ENCODE measurements at regions not wholly inside any gene's neighbourhood (a gene's known extent, or its start where the extent isn't known, plus 50 kb on each side); places are given as distances from the start of the nearest gene placed in this dataset.

DNA sequence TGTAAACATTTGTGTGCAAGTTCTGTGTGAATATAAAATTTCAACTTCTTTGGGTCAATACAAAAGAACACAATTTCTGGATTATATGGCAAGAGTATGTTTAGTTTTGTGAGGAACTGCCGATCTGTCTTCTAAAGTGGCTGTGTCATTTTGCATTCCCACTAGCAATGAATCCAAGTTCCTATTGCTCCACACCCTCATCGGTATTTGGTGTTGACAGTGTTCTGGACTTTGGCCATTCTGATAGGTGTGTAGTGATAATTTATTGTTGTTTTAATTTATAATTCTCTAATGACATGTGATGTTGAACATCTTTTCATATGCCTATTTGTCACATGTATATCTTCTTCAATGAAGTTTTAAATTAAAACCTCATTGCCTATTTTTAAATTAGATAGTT is 58.2 kb upstream of the TMC3 start:
- no peaks in the 10 kb centered on the region for H3K4me1 Mint-ChIP-seq (ENCODE audit: low read depth)
- intact Hi-C loops (cut with micrococcal nuclease) = no loop called here
- POLR2A ChIA-PET = no interaction called here
- H3K27ac Mint-ChIP-seq = no peak overlapping the region
- H3K4me3 Mint-ChIP-seq = no peak overlapping the region
- CTCF ChIA-PET = no interaction called here
- H3K9me3 Mint-ChIP-seq = peaks cover 7% of the 10 kb centered on the region
- peaks cover 19% of the 10 kb centered on the region for H3K27me3 Mint-ChIP-seq
- no peak for DNase-seq
- H3K36me3 Mint-ChIP-seq = no peaks in the 10 kb centered on the region

DNA sequence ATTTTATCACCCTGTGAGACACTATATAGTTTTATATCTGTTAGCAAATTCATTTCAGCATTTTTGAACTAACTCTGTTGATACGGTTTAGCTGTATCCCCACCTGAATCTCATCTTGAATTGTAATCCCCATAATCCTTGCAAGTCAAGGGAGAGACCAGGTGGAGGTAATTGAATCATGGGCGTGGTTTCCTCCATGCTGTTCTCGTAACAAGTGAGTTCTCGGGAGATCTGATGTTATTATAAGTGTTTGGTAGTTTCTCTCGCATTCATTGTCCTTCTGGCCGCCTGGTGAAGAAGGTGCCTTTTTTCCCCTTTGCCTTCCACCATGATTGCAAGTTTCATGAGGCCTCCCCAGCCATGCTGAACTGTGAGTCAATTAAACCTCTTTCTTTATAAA is 53.2 kb upstream of the TMC3 start:
- Mint-ChIP-seq H3K9me3 (peaks cover 7% of the 10 kb centered on the region), H3K36me3 (no peaks in the 10 kb centered on the region), H3K27me3 (peaks cover 5% of the 10 kb centered on the region), H3K4me1 (ENCODE audit: low read depth) (no peaks in the 10 kb centered on the region), H3K4me3 (no peak overlapping the region), H3K27ac (no peak overlapping the region)
- DNase-seq = no peak
- intact Hi-C loops (cut with micrococcal nuclease) = no loop called here
- POLR2A ChIA-PET = no interaction called here
- CTCF ChIA-PET = no interaction called here

DNA sequence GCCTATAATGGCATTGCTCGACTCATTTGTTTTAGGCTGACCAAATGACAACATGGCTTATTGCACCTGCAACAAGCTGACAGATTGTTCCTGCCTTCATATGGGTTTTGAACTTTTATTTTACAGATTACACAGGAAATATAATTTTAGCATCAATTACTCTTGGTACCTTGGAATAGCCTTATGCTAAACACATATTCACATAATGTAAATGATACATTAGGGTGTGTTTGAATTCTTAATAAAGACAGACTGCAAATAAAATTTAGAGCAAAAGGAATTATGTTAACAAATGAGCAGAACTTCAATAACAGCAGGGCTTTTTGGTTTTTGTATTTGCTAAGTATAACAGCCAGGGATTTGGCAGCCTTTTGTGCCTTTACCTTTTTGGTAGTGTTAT is 51.9 kb upstream of the TMC3 start:
- CTCF ChIA-PET = no interaction called here
- H3K4me1 Mint-ChIP-seq (ENCODE audit: low read depth) = no peaks in the 10 kb centered on the region
- intact Hi-C loops (cut with micrococcal nuclease) = no loop called here
- peaks cover 2% of the 10 kb centered on the region for H3K9me3 Mint-ChIP-seq
- no peak overlapping the region for H3K27ac Mint-ChIP-seq
- no peak overlapping the region for H3K4me3 Mint-ChIP-seq
- peaks cover 5% of the 10 kb centered on the region for H3K27me3 Mint-ChIP-seq
- POLR2A ChIA-PET = no interaction called here
- DNase-seq = no peak
- no peaks in the 10 kb centered on the region for H3K36me3 Mint-ChIP-seq
